IMR-90 (cell line): ENCODE measurements at regions not wholly inside any gene's neighbourhood (a gene's known extent, or its start where the extent isn't known, plus 50 kb on each side); places are given as distances from the start of the nearest gene placed in this dataset.

Source experiments
- ATAC-seq: fragments of 200-7000 bp; cut with Tn5 transposase; 2 replicates; pipeline ENCODE4 v1.9.1; 2020; ENCODE audit warnings: low read depth, mild to moderate bottlenecking, moderate library complexity
- BruUV-seq: library from RNA; stranded (reverse); fragments of 400-500 nt; replicated peaks from 2 replicates; lab custom pipeline; 2021; lab: Mats Ljungman, UMichigan
- CTCF ChIA-PET: fragments of 300-600 bp; formaldehyde crosslinking; extraction: SDS; loops from one replicate; lab custom pipeline; 2021; ENCODE audit warnings: antibody characterized with exemption; lab: Yijun Ruan, JAX
- POLR2A ChIA-PET: fragments of 300-600 bp; sonication (Branson Sonifier 250); formaldehyde crosslinking; loops from one replicate; lab custom pipeline; 2022; ENCODE audit warnings: antibody characterized with exemption; ENCODE audit not compliant: unreplicated experiment; lab: Charles Lee
- DNase-seq: peaks from one replicate; pipeline ENCODE4 v3.0.0; 2013
- H2AFZ ChIP-seq: replicated peaks from 2 replicates; pipeline ENCODE3; 2013; ENCODE audit warnings: low read length, mild to moderate bottlenecking; ENCODE audit not compliant: poor library complexity
- H2AK5ac ChIP-seq: 2 replicates; pipeline ENCODE4 v1.6.1; 2013; ENCODE audit warnings: low read depth, low read length, inconsistent platforms
- H2AK9ac ChIP-seq: replicated peaks from 2 replicates; pipeline ENCODE3; 2013; ENCODE audit warnings: mild to moderate bottlenecking, low read depth, low read length, moderate library complexity; ENCODE audit not compliant: poor library complexity
- H2BK120ac ChIP-seq: 2 replicates; pipeline ENCODE4 v1.6.1; 2013; ENCODE audit warnings: low read depth, low read length, inconsistent platforms
- H2BK15ac ChIP-seq: 3 replicates; pipeline ENCODE4 v1.6.1; 2013; ENCODE audit warnings: low read depth, low read length, inconsistent platforms
- H2BK20ac ChIP-seq: 2 replicates; pipeline ENCODE4 v1.6.1; 2013; ENCODE audit warnings: low read depth, mild to moderate bottlenecking, inconsistent platforms, low read length, moderate library complexity
- H2BK5ac ChIP-seq: 2 replicates; pipeline ENCODE4 v1.6.1; 2013; ENCODE audit warnings: mild to moderate bottlenecking, low read depth, low read length, inconsistent platforms; ENCODE audit not compliant: poor library complexity, severe bottlenecking
- H3K14ac ChIP-seq: replicated peaks from 2 replicates; pipeline ENCODE4 v1.6.1; 2013; ENCODE audit warnings: low read depth, low read length, inconsistent platforms
- H3K18ac ChIP-seq: 2 replicates; pipeline ENCODE4 v1.6.1; 2013; ENCODE audit warnings: low read depth, low read length, control low read depth
- H3K23ac ChIP-seq: 2 replicates; pipeline ENCODE4 v1.6.1; 2013; ENCODE audit warnings: low read depth, low read length, inconsistent platforms
- H3K27ac ChIP-seq: 2 replicates; pipeline ENCODE4 v1.5.1; 2013; ENCODE audit warnings: mild to moderate bottlenecking, control low read depth, low read length; ENCODE audit not compliant: insufficient read depth
- H3K27me3 ChIP-seq: 2 replicates; pipeline ENCODE4 v1.6.1; 2013; ENCODE audit warnings: low read length; ENCODE audit not compliant: control insufficient read depth, insufficient read depth
- H3K36me3 ChIP-seq: 2 replicates; pipeline ENCODE4 v1.6.1; 2013; ENCODE audit warnings: low read length, mixed read lengths; ENCODE audit not compliant: control insufficient read depth, insufficient read depth
- H3K4ac ChIP-seq: 2 replicates; pipeline ENCODE4 v1.6.1; 2013; ENCODE audit warnings: low read depth, low read length, inconsistent platforms
- H3K4me1 ChIP-seq: 2 replicates; pipeline ENCODE4 v1.6.1; 2013; ENCODE audit warnings: low read length, mixed read lengths; ENCODE audit not compliant: control insufficient read depth, insufficient read depth
- H3K4me2 ChIP-seq: 2 replicates; pipeline ENCODE4 v1.6.1; 2013; ENCODE audit warnings: low read depth, mild to moderate bottlenecking, control low read depth, low read length, moderate library complexity
- H3K4me3 ChIP-seq: 2 replicates; pipeline ENCODE4 v1.5.1; 2013; ENCODE audit warnings: low read depth, mild to moderate bottlenecking, control low read depth, low read length, moderate library complexity; ENCODE audit not compliant: insufficient read depth
- H3K56ac ChIP-seq: 2 replicates; pipeline ENCODE4 v1.6.1; 2013; ENCODE audit warnings: low read length, inconsistent platforms; ENCODE audit not compliant: insufficient read depth; ENCODE audit errors: extremely low read depth
- H3K79me1 ChIP-seq, 2 experiments: 2 replicates each; pipeline ENCODE4 v1.6.1; 2013; ENCODE audit warnings: low read length in 2 of 2, inconsistent platforms in 1 of 2, low read depth in 1 of 2
- H3K9ac ChIP-seq: 2 replicates; pipeline ENCODE4 v1.6.1; 2013; ENCODE audit warnings: low read depth, low read length, control low read depth
- H3K9me1 ChIP-seq: 2 replicates; pipeline ENCODE4 v1.6.1; 2013; ENCODE audit warnings: low read length, inconsistent platforms; ENCODE audit not compliant: insufficient read depth
- H3K9me3 ChIP-seq: 2 replicates; pipeline ENCODE4 v1.6.1; 2013; ENCODE audit warnings: low read length; ENCODE audit not compliant: control insufficient read depth, insufficient read depth
- H4K20me1 ChIP-seq: 2 replicates; pipeline ENCODE4 v1.6.1; 2013; ENCODE audit warnings: low read length, inconsistent platforms; ENCODE audit not compliant: insufficient read depth
- H4K5ac ChIP-seq: 2 replicates; pipeline ENCODE4 v1.6.1; 2013; ENCODE audit warnings: mild to moderate bottlenecking, low read depth, low read length, control low read depth
- H4K8ac ChIP-seq, 2 experiments: 2 replicates each; pipeline ENCODE4 v1.6.1; 2013; ENCODE audit warnings: low read depth in 2 of 2, low read length in 2 of 2, control low read depth in 1 of 2, inconsistent platforms in 1 of 2
- H4K91ac ChIP-seq: 2 replicates; pipeline ENCODE4 v1.6.1; 2013; ENCODE audit warnings: low read depth, low read length, inconsistent platforms; ENCODE audit not compliant: insufficient read depth
- BHLHE40 ChIP-seq: fragments of 150-350 bp; IDR thresholded peaks from 2 replicates; pipeline ENCODE4 v1.6.1; 2016; ENCODE audit warnings: mild to moderate bottlenecking, low read depth, low read length
- CEBPB ChIP-seq: IDR thresholded peaks from 2 replicates; pipeline ENCODE4 v1.6.1; 2012; ENCODE audit warnings: low read depth, low read length, improper control_type of control experiment
- CHD1 ChIP-seq: IDR thresholded peaks from 2 replicates; pipeline ENCODE4 v1.6.1; 2012; ENCODE audit warnings: low read depth, low read length, improper control_type of control experiment
- CTCF ChIP-seq: conservative IDR thresholded peaks from 2 replicates; pipeline ENCODE4 v1.5.1; 2012; ENCODE audit warnings: mild to moderate bottlenecking, low read depth, low read length, improper control_type of control experiment
- ELK1 ChIP-seq: fragments of 150-350 bp; IDR thresholded peaks from 2 replicates; pipeline ENCODE4 v1.6.1; 2016; ENCODE audit warnings: low read depth, mild to moderate bottlenecking, low read length, moderate library complexity, borderline replicate concordance
- FOS ChIP-seq: fragments of 150-350 bp; IDR thresholded peaks from 2 replicates; pipeline ENCODE4 v1.6.1; 2016; ENCODE audit warnings: low read depth, low read length
- MAFK ChIP-seq: IDR thresholded peaks from 2 replicates; pipeline ENCODE4 v1.6.1; 2012; ENCODE audit warnings: low read depth, low read length, improper control_type of control experiment
- MAZ ChIP-seq: IDR thresholded peaks from 2 replicates; pipeline ENCODE4 v1.6.1; 2012; ENCODE audit warnings: low read depth, mild to moderate bottlenecking, low read length, improper control_type of control experiment, moderate library complexity, borderline replicate concordance
- MXI1 ChIP-seq: IDR thresholded peaks from 2 replicates; pipeline ENCODE4 v1.6.1; 2012; ENCODE audit warnings: low read depth, mild to moderate bottlenecking, low read length, moderate library complexity, borderline replicate concordance
- NFE2L2 ChIP-seq: fragments of 150-350 bp; IDR thresholded peaks from 2 replicates; pipeline ENCODE4 v1.6.1; 2016; ENCODE audit warnings: low read depth, mild to moderate bottlenecking, low read length
- POLR2A ChIP-seq: IDR thresholded peaks from 2 replicates; pipeline ENCODE4 v1.6.1; 2012; ENCODE audit warnings: mild to moderate bottlenecking, low read depth, low read length
- RAD21 ChIP-seq: IDR thresholded peaks from 2 replicates; pipeline ENCODE4 v1.6.1; 2012; ENCODE audit warnings: low read length, improper control_type of control experiment
- RCOR1 ChIP-seq: IDR thresholded peaks from 2 replicates; pipeline ENCODE4 v1.6.1; 2012; ENCODE audit warnings: mild to moderate bottlenecking, low read length, improper control_type of control experiment; ENCODE audit not compliant: insufficient replicate concordance
- RFX5 ChIP-seq: IDR thresholded peaks from 2 replicates; pipeline ENCODE4 v1.8.0; 2012; ENCODE audit warnings: low read depth, mild to moderate bottlenecking, low read length, moderate library complexity
- SMC3 ChIP-seq: fragments of 150-350 bp; IDR thresholded peaks from 2 replicates; pipeline ENCODE4 v1.6.1; 2016; ENCODE audit warnings: low read depth, mild to moderate bottlenecking, antibody characterized with exemption, low read length, moderate library complexity
- WGBS, 2 experiments: methylation state at CpG; one replicate each; pipeline versions ENCODE4 v1.1.5 to v1.1.7; 2013; ENCODE audit warnings: missing lambda C conversion rate in 2 of 2; ENCODE audit not compliant: insufficient read length in 1 of 2; ENCODE audit errors: extremely low coverage in 2 of 2; 5-methylcytosine and 5-hydroxymethylcytosine counted together
- dilution Hi-C: fragments of 300-500 bp; cut with HindIII; formaldehyde crosslinking; loops from one replicate; pipeline ENCODE4 v1.14.3; 2018; ENCODE audit warnings: low sequenced_read_pairs; ENCODE audit not compliant: unreplicated experiment
- in situ Hi-C: fragments of 300-500 bp; cut with MboI; formaldehyde crosslinking; loops from 3 replicates; pipeline ENCODE4 v1.14.3; 2019; ENCODE audit warnings: low sequenced_read_pairs, inconsistent platforms, mixed read lengths
- intact Hi-C: fragments of 100-400 bp; cut with micrococcal nuclease; formaldehyde crosslinking; loops from 2 replicates; pipeline ENCODE4 v1.10.0; 2022

GRCh38 chr2:142617461-142617860 is 260.0 kb upstream of the KYNU start:
- ChIA-PET POLR2A (no interaction called here), CTCF (interaction anchor here (0.9 kb wide), 1 partner anchor 13 kb away, joined by 4 read pairs; no protein-coding TSS in a partner anchor)
- intact Hi-C loops (no loop called here), dilution Hi-C loops (no loop called here), in situ Hi-C loops (no loop called here)
- Histone ChIP-seq H3K27me3 (peaks cover 3% of the 10 kb centered on the region; the same call in 1 of the 2 replicates), H2BK120ac (no peak overlapping the region), H3K36me3 (no peaks in the 10 kb centered on the region), H3K18ac (no peak overlapping the region), H3K79me1 (no peaks in the 10 kb centered on the region), H4K91ac (no peak overlapping the region), H3K9ac (no peak overlapping the region), H3K23ac (no peak overlapping the region), H2BK5ac (no peak overlapping the region), H3K4me2 (no peak overlapping the region), H3K4me1 (no peaks in the 10 kb centered on the region), H2BK15ac (no peak overlapping the region), H3K9me1 (no peaks in the 10 kb centered on the region), H3K9me3 (no peaks in the 10 kb centered on the region), H3K27ac (no peak overlapping the region), H2AK9ac (no peak overlapping the region), H4K5ac (no peak overlapping the region), H3K4ac (no peak overlapping the region), H2BK20ac (no peak overlapping the region), H3K56ac (no peak overlapping the region), H4K20me1 (no peaks in the 10 kb centered on the region), H3K4me3 (no peak overlapping the region), H2AK5ac (no peak overlapping the region), H2AFZ (no peak overlapping the region), H4K8ac (no peak overlapping the region), H3K14ac (no peak overlapping the region)
- WGBS, 2 experiments: no CpG with 5 or more reads among the region's 1 CpG
- TF ChIP-seq NFE2L2 (no peak), RCOR1 (no peak), MAZ (no peak), FOS (no peak), BHLHE40 (no peak), CTCF (no peak), POLR2A (no peak), MAFK (no peak), CEBPB (no peak), RAD21 (no peak), CHD1 (no peak), RFX5 (no peak), ELK1 (no peak), SMC3 (no peak), MXI1 (no peak)
- no peak for DNase-seq
- BruUV-seq: no TSS peak
- no peak for ATAC-seq
